Fibroblast of lung (primary cell): ENCODE measurements at regions not wholly inside any gene's neighbourhood (a gene's known extent, or its start where the extent isn't known, plus 50 kb on each side); places are given as distances from the start of the nearest gene placed in this dataset.

Source experiments
- DNase-seq, 2 donors: peaks; one replicate each; pipeline versions ENCODE4 v3.0.0 to v3.0.0-alpha.2; 2010; ENCODE audit warnings: low read depth in 2 of 2
- H2AFZ ChIP-seq: 2 replicates; pipeline ENCODE4 v1.5.1; 2012; ENCODE audit warnings: low read length, control low read depth, inconsistent platforms
- H3K27ac ChIP-seq: 2 replicates; pipeline ENCODE4 v1.5.1; 2011; ENCODE audit warnings: low read length, control low read depth; ENCODE audit not compliant: insufficient read depth
- H3K27me3 ChIP-seq: 2 replicates; pipeline ENCODE4 v1.5.1; 2011; ENCODE audit warnings: mild to moderate bottlenecking, low read length; ENCODE audit not compliant: control insufficient read depth, insufficient read depth
- H3K36me3 ChIP-seq: 2 replicates; pipeline ENCODE4 v1.5.1; 2011; ENCODE audit warnings: low read length; ENCODE audit not compliant: control insufficient read depth, insufficient read depth
- H3K4me1 ChIP-seq: 2 replicates; pipeline ENCODE4 v1.5.1; 2011; ENCODE audit warnings: low read length; ENCODE audit not compliant: control insufficient read depth, insufficient read depth; ENCODE audit errors: extremely low read depth
- H3K4me2 ChIP-seq: 2 replicates; pipeline ENCODE4 v1.5.1; 2011; ENCODE audit warnings: low read length, control low read depth; ENCODE audit not compliant: insufficient read depth; ENCODE audit errors: extremely low read depth
- H3K4me3 ChIP-seq, 4 experiments: fragments of 200-600 bp in 1 of 4; sonication (generic) in 1 of 4; replicated peaks in 1 of 4; 2 replicates each; pipeline ENCODE4 v1.5.1; 2011 to 2016; ENCODE audit warnings: low read length in 4 of 4, low read depth in 3 of 4, mild to moderate bottlenecking in 3 of 4, control low read depth in 2 of 4, inconsistent platforms in 1 of 4, mixed read lengths in 1 of 4; ENCODE audit not compliant: insufficient read depth in 1 of 4; ENCODE audit errors: control extremely low read depth in 1 of 4
- H3K79me2 ChIP-seq: 2 replicates; pipeline ENCODE4 v1.5.1; 2012; ENCODE audit warnings: mild to moderate bottlenecking, low read length, inconsistent platforms; ENCODE audit not compliant: control insufficient read depth, insufficient read depth
- H3K9ac ChIP-seq: 2 replicates; pipeline ENCODE4 v1.5.1; 2011; ENCODE audit warnings: mild to moderate bottlenecking, low read length, control low read depth; ENCODE audit not compliant: insufficient read depth
- H3K9me3 ChIP-seq: 2 replicates; pipeline ENCODE4 v1.5.1; 2012; ENCODE audit warnings: low read depth, low read length; ENCODE audit not compliant: control insufficient read depth, insufficient read depth
- H4K20me1 ChIP-seq: 2 replicates; pipeline ENCODE4 v1.5.1; 2011; ENCODE audit warnings: low read length; ENCODE audit not compliant: control insufficient read depth, insufficient read depth; ENCODE audit errors: extremely low read depth
- CTCF ChIP-seq, 2 donors: IDR thresholded peaks in 1 of 2; conservative IDR thresholded peaks in 1 of 2; 1 replicate in 1 of 2; 2 replicates in 1 of 2; pipeline ENCODE4 v1.5.1; 2011 to 2012; ENCODE audit warnings: low read length in 2 of 2, control low read depth in 1 of 2, inconsistent platforms in 1 of 2, low read depth in 1 of 2, mild to moderate bottlenecking in 1 of 2
- EZH2 ChIP-seq: IDR thresholded peaks from 2 replicates; pipeline ENCODE4 v1.5.1; 2012; ENCODE audit warnings: low read length, control low read depth, mild to moderate bottlenecking; ENCODE audit errors: missing control alignments

- H3K9ac ChIP-seq: no peak overlapping the region
- H3K79me2 ChIP-seq: no peaks in the 10 kb centered on the region
- DNase-seq: no peak
Measured at GRCh38 chr22:49629586-49630447, 197.9 kb downstream of the BRD1 start.

DNA sequence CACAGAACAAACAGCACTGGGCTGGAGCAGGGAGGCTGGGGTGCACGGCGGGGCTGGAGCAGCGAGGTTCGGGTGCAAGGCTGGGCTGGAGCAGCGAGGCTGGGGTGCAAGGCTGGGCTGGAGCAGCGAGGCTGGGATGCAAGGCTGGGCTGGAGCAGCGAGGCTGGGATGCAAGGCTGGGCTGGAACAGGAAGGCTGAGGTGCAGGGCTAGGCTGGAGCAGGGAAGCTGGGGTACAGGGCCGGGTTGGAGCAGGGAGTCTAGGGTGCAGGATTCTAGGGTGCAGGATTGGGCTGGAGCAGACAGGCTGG is 198.5 kb downstream of the BRD1 start:
- H3K36me3 ChIP-seq: no peaks in the 10 kb centered on the region
- no peak overlapping the region for H2AFZ ChIP-seq
- no peak overlapping the region for H3K9ac ChIP-seq
- H3K27me3 ChIP-seq: no peaks in the 10 kb centered on the region
- TF ChIP-seq CTCF (conservative IDR thresholded peaks at IDR 0.05 in 1 of 2, IDR thresholded peaks at IDR 0.05 in 1 of 2; ENCODE audit: low read depth in 1 of 2, low read length in 2 of 2) (no peak), EZH2 (no peak)
- no peaks in the 10 kb centered on the region for H3K4me1 ChIP-seq
- H3K9me3 ChIP-seq: no peaks in the 10 kb centered on the region
- DNase-seq: no peak
- H3K4me2 ChIP-seq: no peak overlapping the region
- no peak overlapping the region for H3K4me3 ChIP-seq
- no peaks in the 10 kb centered on the region for H3K79me2 ChIP-seq
- H4K20me1 ChIP-seq: no peaks in the 10 kb centered on the region
- no peak overlapping the region for H3K27ac ChIP-seq

More at GRCh38 chr22:49629586-49630447, 197.9 kb downstream of the BRD1 start:
- Histone ChIP-seq H2AFZ (no peak overlapping the region), H3K4me3 (no peak overlapping the region), H3K27ac (no peak overlapping the region), H4K20me1 (no peaks in the 10 kb centered on the region), H3K27me3 (no peaks in the 10 kb centered on the region), H3K9me3 (no peaks in the 10 kb centered on the region), H3K4me2 (no peak overlapping the region), H3K4me1 (no peaks in the 10 kb centered on the region), H3K36me3 (no peaks in the 10 kb centered on the region)
- no peak for TF ChIP-seq CTCF (conservative IDR thresholded peaks at IDR 0.05 in 1 of 2, IDR thresholded peaks at IDR 0.05 in 1 of 2; ENCODE audit: low read depth in 1 of 2, low read length in 2 of 2)

DNA sequence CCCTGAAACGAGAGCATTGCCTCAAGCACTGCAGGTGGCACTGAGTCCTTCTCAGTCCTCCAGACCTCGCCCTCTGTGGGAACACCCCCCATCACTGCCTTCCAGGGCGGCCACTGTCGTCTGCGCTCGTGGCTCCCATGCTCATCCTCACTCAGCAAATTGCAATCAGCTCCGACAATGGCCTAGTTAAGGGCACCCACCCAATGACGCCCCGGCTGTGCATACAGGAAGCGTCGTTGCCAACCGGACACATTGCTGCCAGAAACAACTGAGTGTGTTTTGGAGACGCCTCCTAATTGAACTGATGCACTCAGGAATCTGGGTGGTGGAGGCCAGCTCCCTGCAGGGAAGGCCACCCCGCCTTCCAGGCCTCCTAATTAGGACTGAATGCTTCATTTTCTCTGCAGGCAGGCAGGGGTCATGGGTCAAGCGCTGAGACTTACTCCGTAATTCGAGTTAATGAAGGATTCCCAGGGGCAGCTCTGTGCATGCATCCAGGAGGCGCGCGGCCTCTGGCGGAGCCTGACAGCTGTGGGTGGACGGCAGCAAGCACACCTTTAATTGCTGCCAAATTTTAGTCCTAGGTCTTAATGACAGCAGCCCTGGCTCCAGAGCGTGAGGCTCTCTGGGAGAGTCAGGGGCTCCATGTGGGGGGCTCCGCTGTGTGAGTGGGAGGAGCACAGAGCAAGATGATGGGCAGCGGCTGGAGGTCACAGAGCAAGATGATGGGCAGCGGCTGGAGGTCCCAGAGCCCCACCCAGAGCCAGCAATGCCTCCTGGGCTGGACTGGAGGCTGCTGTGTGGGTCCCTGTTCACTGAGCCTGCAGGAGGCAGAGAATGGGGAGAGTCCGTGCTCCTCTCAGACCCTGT is 199.0 kb downstream of the BRD1 start:
- Histone ChIP-seq H3K4me2 (no peak overlapping the region), H3K9ac (no peak overlapping the region), H3K27me3 (no peaks in the 10 kb centered on the region), H3K4me1 (no peaks in the 10 kb centered on the region), H3K36me3 (no peaks in the 10 kb centered on the region), H3K4me3 (no peak overlapping the region), H3K9me3 (no peaks in the 10 kb centered on the region), H3K27ac (no peak overlapping the region), H4K20me1 (no peaks in the 10 kb centered on the region), H3K79me2 (no peaks in the 10 kb centered on the region), H2AFZ (no peak overlapping the region)
- TF ChIP-seq CTCF (conservative IDR thresholded peaks at IDR 0.05 in 1 of 2, IDR thresholded peaks at IDR 0.05 in 1 of 2; ENCODE audit: low read depth in 1 of 2, low read length in 2 of 2) (no peak), EZH2 (no peak)
- no peak for DNase-seq
